Peyer's patch (tissue), 4 donors: ENCODE measurements at regions not wholly inside any gene's neighbourhood (a gene's known extent, or its start where the extent isn't known, plus 50 kb on each side); places are given as distances from the start of the nearest gene placed in this dataset.

Experiments
- DNase-seq, 3 donors: peaks; one replicate each; pipeline ENCODE4 v3.0.0-alpha.2; 2017 to 2019
- H3K27ac ChIP-seq, 4 donors: fragments of 200-600 bp; sonication (generic); one replicate each; pipeline ENCODE4 v1.5.1; 2016 to 2019
- H3K27me3 ChIP-seq, 2 donors: fragments of 200-600 bp; sonication (generic); one replicate each; pipeline ENCODE4 v1.5.1; 2019
- H3K36me3 ChIP-seq, 3 donors: fragments of 200-600 bp; sonication (generic); one replicate each; pipeline ENCODE4 v1.5.1; 2016 to 2019
- H3K4me1 ChIP-seq, 4 donors: fragments of 200-600 bp; sonication (generic); one replicate each; pipeline ENCODE4 v1.5.1; 2016 to 2019
- H3K4me3 ChIP-seq, 4 donors: fragments of 200-600 bp; sonication (generic); 1 replicate in 3 of 4; 2 replicates in 1 of 4; pipeline ENCODE4 v1.5.1; 2016 to 2019; ENCODE audit warnings: mild to moderate bottlenecking in 1 of 4
- H3K9me3 ChIP-seq, 4 donors: fragments of 200-600 bp; sonication (generic); one replicate each; pipeline ENCODE4 v1.5.1; 2016 to 2019; ENCODE audit warnings: mild to moderate bottlenecking in 1 of 4
- POLR2A ChIP-seq, 2 donors: fragments of 450-650 bp; IDR thresholded peaks; one replicate each; pipeline ENCODE4 v1.5.1; 2017; ENCODE audit warnings: antibody characterized with exemption in 2 of 2, mild to moderate bottlenecking in 2 of 2, moderate library complexity in 2 of 2
- TF ChIP-seq, protein P1 (sequence below), 6 experiments: fragments of 450-650 bp in 4 of 6; fragments of 200-600 bp in 2 of 6; sonication (generic) in 1 of 6; IDR thresholded peaks; one replicate each; pipeline ENCODE4 v1.5.1; 2017 to 2019; ENCODE audit warnings: antibody characterized with exemption in 6 of 6, mild to moderate bottlenecking in 3 of 6, moderate library complexity in 1 of 6

DNA sequence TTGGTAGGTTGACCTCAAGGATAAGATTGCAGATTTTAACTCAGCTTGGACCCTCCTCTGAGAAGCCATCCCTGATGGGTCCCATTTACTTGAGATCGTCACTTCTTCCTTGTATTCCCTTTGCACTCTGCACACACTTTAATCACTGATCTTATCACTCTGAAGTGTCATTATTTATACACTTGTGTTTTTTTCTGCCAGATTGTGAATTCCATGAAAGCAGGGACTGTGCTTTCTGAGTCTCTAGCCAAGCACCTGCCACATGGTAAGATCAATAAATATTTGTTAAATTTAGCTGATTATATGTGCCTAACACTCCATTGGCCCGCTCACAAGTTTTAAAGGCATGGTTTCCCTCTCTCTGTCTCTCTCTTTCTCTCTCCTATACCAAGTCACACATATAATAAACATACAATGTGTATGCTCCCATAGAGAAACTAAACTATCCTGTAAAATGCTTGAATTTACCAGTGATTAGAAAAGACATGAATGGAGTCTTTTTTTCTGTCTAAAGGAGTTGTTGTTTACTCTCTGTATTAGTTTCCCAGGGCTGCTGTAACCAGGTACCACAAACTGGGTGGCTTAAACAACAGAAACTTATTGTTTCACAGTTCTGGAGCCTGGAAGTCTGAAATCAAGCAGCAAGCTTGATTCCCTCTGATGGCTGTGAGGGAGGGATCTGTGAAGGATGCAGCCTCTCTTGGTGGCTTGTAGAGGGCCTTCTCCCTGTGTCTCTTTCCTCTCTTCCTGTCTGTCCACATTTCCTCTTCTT is 105.2 kb upstream of the GADD45A start:
- Histone ChIP-seq H3K4me3 (no peak overlapping the region), H3K4me1 (no peaks in the 10 kb centered on the region), H3K36me3 (no peaks in the 10 kb centered on the region), H3K9me3 (no peaks in the 10 kb centered on the region), H3K27me3 (no peaks in the 10 kb centered on the region), H3K27ac (no peak overlapping the region)
- no peak for TF ChIP-seq POLR2A (IDR thresholded peaks at IDR 0.05)
- TF ChIP-seq, protein P1, sequence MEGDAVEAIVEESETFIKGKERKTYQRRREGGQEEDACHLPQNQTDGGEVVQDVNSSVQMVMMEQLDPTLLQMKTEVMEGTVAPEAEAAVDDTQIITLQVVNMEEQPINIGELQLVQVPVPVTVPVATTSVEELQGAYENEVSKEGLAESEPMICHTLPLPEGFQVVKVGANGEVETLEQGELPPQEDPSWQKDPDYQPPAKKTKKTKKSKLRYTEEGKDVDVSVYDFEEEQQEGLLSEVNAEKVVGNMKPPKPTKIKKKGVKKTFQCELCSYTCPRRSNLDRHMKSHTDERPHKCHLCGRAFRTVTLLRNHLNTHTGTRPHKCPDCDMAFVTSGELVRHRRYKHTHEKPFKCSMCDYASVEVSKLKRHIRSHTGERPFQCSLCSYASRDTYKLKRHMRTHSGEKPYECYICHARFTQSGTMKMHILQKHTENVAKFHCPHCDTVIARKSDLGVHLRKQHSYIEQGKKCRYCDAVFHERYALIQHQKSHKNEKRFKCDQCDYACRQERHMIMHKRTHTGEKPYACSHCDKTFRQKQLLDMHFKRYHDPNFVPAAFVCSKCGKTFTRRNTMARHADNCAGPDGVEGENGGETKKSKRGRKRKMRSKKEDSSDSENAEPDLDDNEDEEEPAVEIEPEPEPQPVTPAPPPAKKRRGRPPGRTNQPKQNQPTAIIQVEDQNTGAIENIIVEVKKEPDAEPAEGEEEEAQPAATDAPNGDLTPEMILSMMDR (IDR thresholded peaks at IDR 0.05), result no peak
- no peak for DNase-seq

- TF ChIP-seq POLR2A (IDR thresholded peaks at IDR 0.05), result no peak
- TF ChIP-seq, protein P1 (IDR thresholded peaks at IDR 0.05), result no peak
These were observed 104.2 kb upstream of the GADD45A start for GRCh38 chr1:67580691-67581403.

GRCh38 chr1:67582625-67583461 is 102.2 kb upstream of the GADD45A start:
- peaks cover 0 to 7% (median 0%) of the 10 kb centered on the region in 4 donors for H3K4me1 ChIP-seq
- TF ChIP-seq, protein P1 (IDR thresholded peaks at IDR 0.05), result no peak
- TF ChIP-seq POLR2A (IDR thresholded peaks at IDR 0.05), result no peak
- no peaks in the 10 kb centered on the region for H3K9me3 ChIP-seq
- H3K27ac ChIP-seq, result no peak overlapping the region
- H3K36me3 ChIP-seq, result no peaks in the 10 kb centered on the region
- no peak for DNase-seq
- H3K4me3 ChIP-seq, result no peak overlapping the region
- no peaks in the 10 kb centered on the region for H3K27me3 ChIP-seq

More at GRCh38 chr1:67580691-67581403, 104.2 kb upstream of the GADD45A start:
- H3K4me3 ChIP-seq, result no peak overlapping the region
- no peak for DNase-seq
- no peaks in the 10 kb centered on the region for H3K36me3 ChIP-seq
- no peaks in the 10 kb centered on the region for H3K27me3 ChIP-seq
- H3K27ac ChIP-seq, result no peak overlapping the region
- no peaks in the 10 kb centered on the region for H3K4me1 ChIP-seq
- no peaks in the 10 kb centered on the region for H3K9me3 ChIP-seq

DNA sequence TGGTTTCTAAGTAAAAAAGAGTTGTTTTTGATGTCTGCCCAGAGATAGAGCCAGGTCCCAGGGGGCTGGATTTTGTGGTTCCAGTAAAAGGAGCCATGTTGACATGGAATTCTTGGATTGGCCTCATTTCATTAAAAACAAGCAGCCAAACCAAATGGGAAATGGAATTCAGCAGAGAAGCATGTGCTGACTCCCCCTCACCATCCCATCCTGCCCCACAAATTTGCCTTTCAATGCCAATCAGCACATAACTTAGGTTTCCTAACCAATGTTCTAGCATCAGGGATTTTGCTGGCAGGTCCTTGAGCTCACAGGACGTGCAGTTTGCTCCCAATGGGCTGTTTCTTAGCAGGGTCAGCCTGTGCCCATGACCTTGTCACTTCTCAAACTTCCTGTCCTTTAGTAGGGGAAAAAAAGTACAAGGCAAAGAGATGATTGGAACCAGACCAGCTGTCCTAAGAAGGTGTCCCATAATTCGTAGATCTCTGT is 101.5 kb upstream of the GADD45A start:
- H3K27me3 ChIP-seq, result no peaks in the 10 kb centered on the region
- DNase-seq, result no peak
- H3K4me1 ChIP-seq, result peaks cover 0 to 9% (median 0%) of the 10 kb centered on the region in 4 donors
- no peak overlapping the region for H3K4me3 ChIP-seq
- H3K27ac ChIP-seq, result no peak overlapping the region
- H3K36me3 ChIP-seq, result no peaks in the 10 kb centered on the region
- no peaks in the 10 kb centered on the region for H3K9me3 ChIP-seq
- TF ChIP-seq, protein P1 (IDR thresholded peaks at IDR 0.05), result no peak
- TF ChIP-seq POLR2A (IDR thresholded peaks at IDR 0.05), result no peak

- no peak overlapping the region for H3K4me3 ChIP-seq
- H3K4me1 ChIP-seq, result peaks cover 0 to 9% (median 0%) of the 10 kb centered on the region in 4 donors
- no peak overlapping the region for H3K27ac ChIP-seq
- TF ChIP-seq POLR2A (IDR thresholded peaks at IDR 0.05), result no peak
- TF ChIP-seq, protein P1 (IDR thresholded peaks at IDR 0.05), result no peak
- no peaks in the 10 kb centered on the region for H3K9me3 ChIP-seq
- no peaks in the 10 kb centered on the region for H3K36me3 ChIP-seq
- H3K27me3 ChIP-seq, result no peaks in the 10 kb centered on the region
- no peak for DNase-seq
These were observed 100.1 kb upstream of the GADD45A start for GRCh38 chr1:67584938-67585337.
